T-helper 1 cell treated with Interleukin-12 subunit alpha and Interleukin-12 subunit beta and Interleukin-4 antibody, amounts not matched to agents 30 μg/mL and 1 μg/mL, for 36 hours (primary cell): ENCODE measurements at regions not wholly inside any gene's neighbourhood (a gene's known extent, or its start where the extent isn't known, plus 50 kb on each side); places are given as distances from the start of the nearest gene placed in this dataset.

ENCODE experiments used
- H3K27ac Mint-ChIP-seq: one replicate; pipeline ENCODE4 v1.8.0; 2021; ENCODE audit warnings: mild to moderate bottlenecking, mixed read lengths
- H3K27me3 Mint-ChIP-seq: one replicate; pipeline ENCODE4 v1.8.0; 2021; ENCODE audit warnings: low read depth, mixed read lengths
- H3K36me3 Mint-ChIP-seq: one replicate; pipeline ENCODE4 v1.8.0; 2021; ENCODE audit warnings: low read depth, mixed read lengths
- H3K4me1 Mint-ChIP-seq: one replicate; pipeline ENCODE4 v1.8.0; 2021; ENCODE audit warnings: low read depth, mixed read lengths
- H3K4me3 Mint-ChIP-seq: one replicate; pipeline ENCODE4 v1.8.0; 2021; ENCODE audit warnings: mild to moderate bottlenecking, moderate library complexity, mixed read lengths
- H3K9me3 Mint-ChIP-seq: one replicate; pipeline ENCODE4 v1.8.0; 2021; ENCODE audit warnings: mixed read lengths

DNA sequence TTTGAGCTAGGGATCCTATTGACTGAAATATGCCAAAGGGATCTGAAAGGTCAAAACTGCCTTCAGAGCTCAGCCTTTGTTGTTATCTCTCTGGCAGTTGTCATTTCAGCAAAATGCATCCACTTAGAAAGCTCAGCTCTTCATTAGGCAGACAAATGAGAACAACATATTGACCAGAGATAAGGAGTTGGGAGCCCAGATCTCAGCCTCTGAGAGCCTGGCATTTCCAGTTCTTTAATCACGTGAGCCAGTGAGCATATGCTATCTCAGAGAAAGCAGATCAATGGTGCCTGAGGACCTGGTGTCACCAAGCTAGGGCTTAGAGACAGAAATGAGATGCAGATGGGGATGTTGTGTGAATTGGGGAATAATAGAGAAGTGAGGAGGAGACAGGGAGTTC, 101.1 kb downstream of the DAD1 start:
- Mint-ChIP-seq H3K36me3 (peaks cover 57% of the 10 kb centered on the region), H3K27ac (peak overlapping the region; percentile 95), H3K4me1 (peaks cover 30% of the 10 kb centered on the region), H3K4me3 (peak overlapping the region; percentile 89), H3K9me3 (no peaks in the 10 kb centered on the region), H3K27me3 (no peaks in the 10 kb centered on the region)

DNA sequence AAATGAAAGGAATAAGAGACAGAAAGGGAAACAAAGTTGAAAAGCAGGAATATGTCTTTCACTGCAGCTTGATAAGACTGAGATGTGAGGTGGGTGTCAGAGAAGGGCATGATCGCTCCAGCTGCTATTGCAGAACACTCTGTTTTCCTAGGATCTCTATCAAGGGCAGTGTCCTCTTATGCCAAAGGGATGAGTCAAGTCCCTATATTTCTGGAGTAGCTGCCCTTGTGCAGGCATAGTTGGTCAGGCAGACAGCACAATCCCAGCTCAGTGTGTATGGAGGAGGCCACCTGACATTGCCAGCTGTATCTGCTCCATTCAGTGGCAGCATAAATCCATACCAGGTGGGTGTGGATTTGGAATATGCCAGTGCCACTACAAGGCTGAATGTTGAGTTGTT, 101.6 kb downstream of the DAD1 start:
- Mint-ChIP-seq H3K27me3 (no peaks in the 10 kb centered on the region), H3K9me3 (no peaks in the 10 kb centered on the region), H3K4me3 (peak overlapping the region; percentile 89), H3K36me3 (peaks cover 54% of the 10 kb centered on the region), H3K27ac (peak overlapping the region; percentile 95), H3K4me1 (peaks cover 30% of the 10 kb centered on the region)

- Mint-ChIP-seq H3K4me3 (peak overlapping the region; percentile 89), H3K4me1 (peaks cover 26% of the 10 kb centered on the region), H3K27me3 (no peaks in the 10 kb centered on the region), H3K27ac (peak overlapping the region; percentile 95), H3K9me3 (no peaks in the 10 kb centered on the region), H3K36me3 (peaks cover 50% of the 10 kb centered on the region)
Observed at GRCh38 chr14:22486675-22487074, 102.3 kb downstream of the DAD1 start.

GRCh38 chr14:22485649-22486048, 103.4 kb downstream of the DAD1 start:
- H3K27me3 Mint-ChIP-seq, result no peaks in the 10 kb centered on the region
- H3K27ac Mint-ChIP-seq, result peak overlapping the region; percentile 92
- H3K4me3 Mint-ChIP-seq, result peak overlapping the region; percentile 89
- peaks cover 20% of the 10 kb centered on the region for H3K4me1 Mint-ChIP-seq
- no peaks in the 10 kb centered on the region for H3K9me3 Mint-ChIP-seq
- H3K36me3 Mint-ChIP-seq, result peaks cover 45% of the 10 kb centered on the region

DNA sequence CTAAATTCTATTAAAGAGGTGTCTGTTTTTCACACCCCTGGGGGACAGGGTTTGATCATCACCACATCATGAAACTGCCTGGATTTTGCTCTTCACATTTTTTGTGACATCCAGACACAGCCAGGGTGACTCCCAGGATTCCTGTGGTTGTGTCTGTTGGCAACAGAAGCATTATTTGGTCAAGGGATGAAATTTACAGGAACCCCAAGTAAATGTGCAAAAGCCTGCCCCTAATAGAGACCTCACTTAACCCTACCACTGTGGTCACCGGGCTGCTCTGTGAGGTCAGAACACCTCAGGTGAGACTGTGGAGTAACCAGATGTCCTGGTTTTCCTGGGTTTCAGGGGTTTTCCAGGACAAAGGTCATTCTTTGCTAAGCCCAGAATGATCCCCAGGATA, 103.8 kb downstream of the DAD1 start:
- no peaks in the 10 kb centered on the region for H3K27me3 Mint-ChIP-seq
- no peaks in the 10 kb centered on the region for H3K9me3 Mint-ChIP-seq
- peaks cover 19% of the 10 kb centered on the region for H3K4me1 Mint-ChIP-seq
- peaks cover 40% of the 10 kb centered on the region for H3K36me3 Mint-ChIP-seq
- H3K4me3 Mint-ChIP-seq, result peak overlapping the region; percentile 89
- H3K27ac Mint-ChIP-seq, result peak overlapping the region; percentile 92

GRCh38 chr14:22484632-22485031, 104.4 kb downstream of the DAD1 start:
- H3K27ac Mint-ChIP-seq, result peak overlapping the region; percentile 81

GRCh38 chr14:22483863-22484593, 105.0 kb downstream of the DAD1 start:
- H3K36me3 Mint-ChIP-seq, result peaks cover 35% of the 10 kb centered on the region
- peak overlapping the region; percentile 89 for H3K4me3 Mint-ChIP-seq
- H3K27me3 Mint-ChIP-seq, result no peaks in the 10 kb centered on the region
- H3K4me1 Mint-ChIP-seq, result peaks cover 15% of the 10 kb centered on the region
- H3K9me3 Mint-ChIP-seq, result no peaks in the 10 kb centered on the region
- H3K27ac Mint-ChIP-seq, result peak overlapping the region; percentile 81

More at GRCh38 chr14:22484632-22485031, 104.4 kb downstream of the DAD1 start:
- Mint-ChIP-seq H3K4me3 (peak overlapping the region; percentile 89), H3K27me3 (no peaks in the 10 kb centered on the region), H3K9me3 (no peaks in the 10 kb centered on the region), H3K4me1 (peaks cover 15% of the 10 kb centered on the region), H3K36me3 (peaks cover 35% of the 10 kb centered on the region)

DNA sequence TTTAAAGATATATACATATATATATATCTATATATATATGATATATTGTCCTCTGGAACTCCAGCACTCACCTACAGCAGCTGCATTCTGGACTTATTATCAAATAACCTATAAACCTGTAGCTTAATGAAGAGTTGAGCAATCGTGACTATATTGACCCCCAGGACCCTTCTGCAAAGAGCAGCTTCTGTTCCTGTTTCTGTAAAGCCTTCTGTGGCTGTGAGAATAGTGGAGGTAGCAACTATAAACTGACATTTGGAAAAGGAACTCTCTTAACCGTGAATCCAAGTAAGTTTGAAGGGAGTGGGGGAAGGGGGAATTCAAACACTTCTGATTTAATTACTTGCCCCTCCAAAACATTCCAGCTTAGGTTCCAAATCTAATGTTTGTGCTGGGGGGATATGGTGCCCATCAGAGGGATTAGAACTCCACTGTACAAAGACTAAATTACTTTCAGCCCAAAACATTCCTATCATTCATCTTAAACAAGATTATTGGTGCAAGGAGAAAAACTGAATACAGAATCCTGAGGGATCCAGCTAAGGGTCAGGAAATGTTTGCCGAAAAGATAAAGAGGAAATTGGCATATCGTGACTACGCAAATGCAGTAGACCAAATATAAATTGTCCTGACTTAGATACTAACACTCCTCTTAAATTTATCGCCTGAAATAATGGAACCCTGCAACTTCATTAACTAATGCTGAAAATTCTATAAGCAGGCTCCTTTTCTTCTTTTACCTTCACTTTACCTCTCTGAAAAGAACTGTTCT, 106.1 kb downstream of the DAD1 start:
- Mint-ChIP-seq H3K4me3 (peak overlapping the region; percentile 89), H3K9me3 (no peaks in the 10 kb centered on the region), H3K4me1 (peaks cover 8% of the 10 kb centered on the region), H3K27me3 (no peaks in the 10 kb centered on the region), H3K27ac (peak overlapping the region; percentile 81), H3K36me3 (peaks cover 29% of the 10 kb centered on the region)

DNA sequence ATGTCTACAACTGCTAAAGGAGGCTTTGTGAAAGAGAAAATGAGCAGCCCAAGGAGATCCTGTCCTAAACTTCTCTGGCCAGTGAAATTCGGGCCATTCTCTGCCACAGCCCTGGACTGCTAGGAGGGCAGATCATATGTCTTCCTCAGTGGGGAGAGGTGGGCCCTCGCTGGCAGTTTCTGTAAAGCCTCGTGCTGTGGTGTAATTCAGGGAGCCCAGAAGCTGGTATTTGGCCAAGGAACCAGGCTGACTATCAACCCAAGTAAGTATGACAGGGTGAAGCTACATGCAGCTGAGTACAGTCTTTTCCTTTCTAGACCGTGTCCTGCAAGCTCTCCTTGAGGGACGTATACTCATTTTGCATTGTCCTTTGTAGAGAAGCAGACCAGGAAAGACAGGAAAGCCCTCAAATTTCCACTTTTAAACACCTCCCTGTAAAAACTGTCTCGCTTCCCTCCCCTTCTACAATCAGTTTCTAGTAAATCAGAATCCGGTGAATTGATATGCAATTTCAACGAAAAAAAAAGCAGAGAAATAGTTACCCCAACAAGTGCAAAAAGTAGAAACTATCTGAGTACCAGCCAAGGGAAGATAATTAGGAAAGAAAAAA, 106.8 kb downstream of the DAD1 start:
- peak overlapping the region; percentile 82 for H3K4me3 Mint-ChIP-seq
- H3K27me3 Mint-ChIP-seq, result no peaks in the 10 kb centered on the region
- H3K4me1 Mint-ChIP-seq, result peaks cover 7% of the 10 kb centered on the region
- H3K36me3 Mint-ChIP-seq, result peaks cover 26% of the 10 kb centered on the region
- no peaks in the 10 kb centered on the region for H3K9me3 Mint-ChIP-seq
- H3K27ac Mint-ChIP-seq, result peak overlapping the region; percentile 86

GRCh38 chr14:22481546-22481945, 107.5 kb downstream of the DAD1 start:
- peak overlapping the region; percentile 82 for H3K4me3 Mint-ChIP-seq
- peak overlapping the region; percentile 76 for H3K27ac Mint-ChIP-seq
- peaks cover 2% of the 10 kb centered on the region for H3K4me1 Mint-ChIP-seq
- no peaks in the 10 kb centered on the region for H3K9me3 Mint-ChIP-seq
- H3K27me3 Mint-ChIP-seq, result no peaks in the 10 kb centered on the region
- peaks cover 19% of the 10 kb centered on the region for H3K36me3 Mint-ChIP-seq

DNA sequence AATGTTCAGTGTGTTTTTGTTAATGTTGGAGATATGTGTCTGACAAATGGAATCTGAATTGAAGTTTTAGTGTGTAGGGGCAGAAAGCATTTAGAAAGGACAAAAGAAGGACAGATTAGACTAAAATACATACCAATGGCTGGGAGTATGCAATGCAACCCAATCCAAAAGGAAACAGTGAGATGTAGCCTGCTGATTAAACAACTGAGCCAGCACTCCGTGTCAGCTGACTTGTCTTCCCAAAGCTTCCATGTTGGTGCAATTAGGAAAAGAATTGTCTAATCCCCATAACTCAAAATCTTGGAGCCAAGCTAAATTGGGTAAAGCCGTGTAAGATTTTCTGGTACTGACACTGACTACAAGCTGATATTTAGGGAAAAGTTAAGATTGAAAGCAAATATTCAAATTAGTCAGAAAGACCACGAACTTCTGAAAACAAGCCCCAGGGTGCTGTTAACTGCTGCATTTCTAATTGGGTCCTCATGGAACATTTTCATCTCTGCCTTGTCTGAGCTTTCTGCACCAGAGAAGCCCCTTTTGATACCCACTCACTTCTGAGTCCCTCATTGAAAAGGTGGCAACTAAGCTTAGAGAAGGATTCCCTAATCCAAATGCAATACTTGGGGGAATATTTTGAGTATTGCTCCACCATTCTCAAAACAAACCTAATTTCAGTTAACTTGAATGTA, 109.1 kb downstream of the DAD1 start:
- Mint-ChIP-seq H3K4me1 (no peaks in the 10 kb centered on the region), H3K27ac (peak overlapping the region; percentile 55), H3K9me3 (no peaks in the 10 kb centered on the region), H3K36me3 (peaks cover 14% of the 10 kb centered on the region), H3K27me3 (no peaks in the 10 kb centered on the region), H3K4me3 (peak overlapping the region; percentile 72)

DNA sequence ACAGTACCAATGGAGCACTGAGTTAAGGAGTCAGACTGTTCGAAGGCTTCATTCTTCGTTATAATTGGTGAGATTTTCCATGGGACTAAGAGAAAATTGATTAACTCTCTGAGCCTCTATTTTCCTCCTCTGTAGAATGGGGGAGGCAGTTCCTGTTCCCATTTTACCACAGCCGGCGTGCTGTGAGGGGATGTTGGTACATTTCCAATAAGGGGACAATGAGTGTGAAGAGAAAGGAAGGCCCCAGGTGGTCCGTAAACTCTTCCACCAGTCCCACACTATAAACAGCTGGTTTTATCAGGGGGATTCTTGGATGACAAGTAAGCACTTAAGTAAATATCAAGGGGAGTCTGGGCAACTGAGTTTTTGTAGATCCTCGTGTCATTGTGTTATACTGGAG, 109.9 kb downstream of the DAD1 start:
- H3K27ac Mint-ChIP-seq, result peak overlapping the region; percentile 67
- peaks cover 14% of the 10 kb centered on the region for H3K36me3 Mint-ChIP-seq
- no peaks in the 10 kb centered on the region for H3K9me3 Mint-ChIP-seq
- no peaks in the 10 kb centered on the region for H3K4me1 Mint-ChIP-seq
- peak overlapping the region; percentile 72 for H3K4me3 Mint-ChIP-seq
- H3K27me3 Mint-ChIP-seq, result no peaks in the 10 kb centered on the region

GRCh38 chr14:22478670-22479069, 110.4 kb downstream of the DAD1 start:
- Mint-ChIP-seq H3K4me3 (peak overlapping the region; percentile 72), H3K27me3 (no peaks in the 10 kb centered on the region), H3K4me1 (no peaks in the 10 kb centered on the region), H3K36me3 (peaks cover 12% of the 10 kb centered on the region), H3K27ac (no peak overlapping the region), H3K9me3 (no peaks in the 10 kb centered on the region)

GRCh38 chr14:22478247-22478646, 110.8 kb downstream of the DAD1 start:
- Mint-ChIP-seq H3K9me3 (no peaks in the 10 kb centered on the region), H3K36me3 (peaks cover 10% of the 10 kb centered on the region), H3K4me3 (no peak overlapping the region)

More at GRCh38 chr14:22478247-22478646, 110.8 kb downstream of the DAD1 start:
- H3K27me3 Mint-ChIP-seq, result no peaks in the 10 kb centered on the region
- H3K27ac Mint-ChIP-seq, result no peak overlapping the region
- H3K4me1 Mint-ChIP-seq, result no peaks in the 10 kb centered on the region
